Astrocyte (in vitro differentiated cells and primary cell): ENCODE measurements at regions not wholly inside any gene's neighbourhood (a gene's known extent, or its start where the extent isn't known, plus 50 kb on each side); places are given as distances from the start of the nearest gene placed in this dataset.

Source experiments
- EZH2 ChIP-seq: IDR thresholded peaks from 2 replicates; pipeline ENCODE4 v1.6.1; 2012; ENCODE audit warnings: mild to moderate bottlenecking, low read length, inconsistent platforms; ENCODE audit not compliant: insufficient read depth
- TF ChIP-seq, protein P1 (sequence below): IDR thresholded peaks from 2 replicates; pipeline ENCODE4 v1.5.1; 2011; ENCODE audit warnings: low read depth, mild to moderate bottlenecking, inconsistent platforms, low read length, moderate library complexity; ENCODE audit not compliant: insufficient read depth

DNA sequence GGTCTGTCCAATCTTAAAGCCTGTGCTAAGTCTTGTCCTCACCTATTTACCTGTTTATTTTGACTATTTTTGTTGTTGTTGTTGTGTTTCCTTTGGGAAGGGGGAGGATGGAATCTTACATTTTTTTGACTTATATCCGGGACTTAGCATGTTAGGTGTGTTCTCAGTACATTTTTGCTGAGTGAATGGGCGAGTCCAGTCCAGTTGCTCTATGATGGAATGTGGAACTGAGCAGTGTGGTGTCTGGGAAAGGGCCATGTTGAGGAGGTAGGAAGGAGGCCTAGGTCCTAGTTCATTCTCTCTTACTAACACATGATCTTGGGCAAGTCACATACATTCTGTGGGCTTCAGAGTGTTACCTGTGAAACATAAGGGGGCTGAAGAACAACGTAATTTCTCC lies 80.9 kb upstream of the SLC38A2 start:
- TF ChIP-seq, protein P1, sequence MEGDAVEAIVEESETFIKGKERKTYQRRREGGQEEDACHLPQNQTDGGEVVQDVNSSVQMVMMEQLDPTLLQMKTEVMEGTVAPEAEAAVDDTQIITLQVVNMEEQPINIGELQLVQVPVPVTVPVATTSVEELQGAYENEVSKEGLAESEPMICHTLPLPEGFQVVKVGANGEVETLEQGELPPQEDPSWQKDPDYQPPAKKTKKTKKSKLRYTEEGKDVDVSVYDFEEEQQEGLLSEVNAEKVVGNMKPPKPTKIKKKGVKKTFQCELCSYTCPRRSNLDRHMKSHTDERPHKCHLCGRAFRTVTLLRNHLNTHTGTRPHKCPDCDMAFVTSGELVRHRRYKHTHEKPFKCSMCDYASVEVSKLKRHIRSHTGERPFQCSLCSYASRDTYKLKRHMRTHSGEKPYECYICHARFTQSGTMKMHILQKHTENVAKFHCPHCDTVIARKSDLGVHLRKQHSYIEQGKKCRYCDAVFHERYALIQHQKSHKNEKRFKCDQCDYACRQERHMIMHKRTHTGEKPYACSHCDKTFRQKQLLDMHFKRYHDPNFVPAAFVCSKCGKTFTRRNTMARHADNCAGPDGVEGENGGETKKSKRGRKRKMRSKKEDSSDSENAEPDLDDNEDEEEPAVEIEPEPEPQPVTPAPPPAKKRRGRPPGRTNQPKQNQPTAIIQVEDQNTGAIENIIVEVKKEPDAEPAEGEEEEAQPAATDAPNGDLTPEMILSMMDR: no peak
- TF ChIP-seq EZH2: no peak
